Uterus (tissue), 3 donors: ENCODE measurements at regions not wholly inside any gene's neighbourhood (a gene's known extent, or its start where the extent isn't known, plus 50 kb on each side); places are given as distances from the start of the nearest gene placed in this dataset.

Experiments
- DNase-seq, 2 donors: peaks; one replicate each; pipeline ENCODE4 v3.0.0-alpha.2; 2019 to 2020
- H3K27ac ChIP-seq, 2 donors: fragments of 200-600 bp; sonication (generic); 1 replicate in 1 of 2; 2 replicates in 1 of 2; pipeline ENCODE4 v1.5.1; 2016 to 2018
- H3K27me3 ChIP-seq, 2 donors: fragments of 200-600 bp; sonication (generic); one replicate each; pipeline ENCODE4 v1.5.1; 2018 to 2019; ENCODE audit warnings: control low read depth in 1 of 2
- H3K36me3 ChIP-seq, 2 donors: fragments of 200-600 bp; sonication (generic); one replicate each; pipeline ENCODE4 v1.5.1; 2019; ENCODE audit warnings: control low read depth in 1 of 2
- H3K4me1 ChIP-seq, 2 donors: fragments of 200-600 bp; sonication (generic); one replicate each; pipeline ENCODE4 v1.5.1; 2018 to 2019; ENCODE audit warnings: control low read depth in 1 of 2
- H3K4me3 ChIP-seq, 2 donors: fragments of 200-600 bp; sonication (generic); 1 replicate in 1 of 2; 2 replicates in 1 of 2; pipeline ENCODE4 v1.5.1; 2018 to 2019; ENCODE audit warnings: mild to moderate bottlenecking in 1 of 2
- H3K9me3 ChIP-seq, 2 donors: fragments of 200-600 bp; sonication (generic); one replicate each; pipeline ENCODE4 v1.5.1; 2019; ENCODE audit warnings: control low read depth in 1 of 2
- POLR2A ChIP-seq, 2 donors: fragments of 450-650 bp; IDR thresholded peaks; one replicate each; pipeline ENCODE4 v1.6.1; 2016; ENCODE audit warnings: antibody characterized with exemption in 2 of 2, mild to moderate bottlenecking in 1 of 2, moderate library complexity in 1 of 2
- intact Hi-C: fragments of 100-400 bp; cut with DNase I; formaldehyde crosslinking; loops from one replicate; pipeline ENCODE4 v1.15.1; 2023; ENCODE audit warnings: low total_unique reads
- TF ChIP-seq, protein P1 (sequence below), 4 experiments: fragments of 200-600 bp in 2 of 4; fragments of 450-650 bp in 2 of 4; sonication (generic) in 2 of 4; IDR thresholded peaks; one replicate each; pipeline ENCODE4 v1.5.1; 2016 to 2019; ENCODE audit warnings: antibody characterized with exemption in 4 of 4, mild to moderate bottlenecking in 2 of 4, moderate library complexity in 1 of 4
- donor health status: DM: yes; HTN: yes; CAD: no.

DNA sequence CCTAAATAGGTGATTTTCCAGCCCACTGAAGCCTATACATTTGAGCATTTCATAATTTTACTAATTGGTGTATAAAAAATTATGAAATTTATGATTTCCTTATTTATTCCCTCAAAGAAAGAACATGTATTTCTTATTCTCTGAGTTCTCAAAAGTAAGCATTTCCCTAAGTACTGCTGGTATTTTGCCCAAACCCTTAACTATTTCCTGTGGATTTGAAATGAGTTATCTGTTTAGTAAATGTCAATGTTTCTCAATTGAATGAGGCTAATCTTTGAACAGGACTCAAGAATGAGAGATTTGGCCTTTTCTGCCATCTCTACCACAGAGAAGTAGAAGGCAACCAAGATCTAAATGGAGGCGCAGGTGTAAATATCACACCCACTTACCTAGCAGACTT is 751.7 kb downstream of the TLE1 start:
- no peaks in the 10 kb centered on the region for H3K27me3 ChIP-seq
- no peak overlapping the region for H3K4me3 ChIP-seq
- intact Hi-C loops, result no loop called here
- peak overlapping the region; percentile 39 to 40 for H3K27ac ChIP-seq
- H3K9me3 ChIP-seq, result no peaks in the 10 kb centered on the region
- no peak for DNase-seq
- TF ChIP-seq, protein P1, sequence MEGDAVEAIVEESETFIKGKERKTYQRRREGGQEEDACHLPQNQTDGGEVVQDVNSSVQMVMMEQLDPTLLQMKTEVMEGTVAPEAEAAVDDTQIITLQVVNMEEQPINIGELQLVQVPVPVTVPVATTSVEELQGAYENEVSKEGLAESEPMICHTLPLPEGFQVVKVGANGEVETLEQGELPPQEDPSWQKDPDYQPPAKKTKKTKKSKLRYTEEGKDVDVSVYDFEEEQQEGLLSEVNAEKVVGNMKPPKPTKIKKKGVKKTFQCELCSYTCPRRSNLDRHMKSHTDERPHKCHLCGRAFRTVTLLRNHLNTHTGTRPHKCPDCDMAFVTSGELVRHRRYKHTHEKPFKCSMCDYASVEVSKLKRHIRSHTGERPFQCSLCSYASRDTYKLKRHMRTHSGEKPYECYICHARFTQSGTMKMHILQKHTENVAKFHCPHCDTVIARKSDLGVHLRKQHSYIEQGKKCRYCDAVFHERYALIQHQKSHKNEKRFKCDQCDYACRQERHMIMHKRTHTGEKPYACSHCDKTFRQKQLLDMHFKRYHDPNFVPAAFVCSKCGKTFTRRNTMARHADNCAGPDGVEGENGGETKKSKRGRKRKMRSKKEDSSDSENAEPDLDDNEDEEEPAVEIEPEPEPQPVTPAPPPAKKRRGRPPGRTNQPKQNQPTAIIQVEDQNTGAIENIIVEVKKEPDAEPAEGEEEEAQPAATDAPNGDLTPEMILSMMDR (IDR thresholded peaks at IDR 0.05), result no peak
- no peak for TF ChIP-seq POLR2A (IDR thresholded peaks at IDR 0.05)
- peaks cover 0 to 6% of the 10 kb centered on the region in 2 donors for H3K4me1 ChIP-seq
- no peaks in the 10 kb centered on the region for H3K36me3 ChIP-seq

DNA sequence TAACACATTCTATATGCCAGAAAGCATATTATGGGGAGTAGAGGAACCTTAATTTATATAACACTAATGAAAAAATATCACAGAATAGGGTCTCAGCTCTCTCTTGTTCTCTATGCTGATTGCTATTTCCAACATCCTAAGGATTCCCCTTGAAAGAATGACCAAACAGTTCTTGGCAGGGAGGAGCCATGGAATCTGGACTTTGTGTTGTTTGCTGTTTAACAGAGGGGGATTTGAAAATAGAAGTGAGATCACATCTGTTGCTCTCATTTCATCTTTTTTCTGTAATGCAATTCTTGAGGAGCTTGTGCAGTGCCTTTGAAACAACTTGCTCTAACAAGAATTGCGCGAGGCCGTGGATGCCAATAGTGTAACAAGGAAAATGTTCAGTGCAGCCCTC is 755.3 kb downstream of the TLE1 start:
- Histone ChIP-seq H3K9me3 (no peaks in the 10 kb centered on the region), H3K27ac (peak overlapping the region in 1 of 2 donors; percentile 25)
- TF ChIP-seq POLR2A (IDR thresholded peaks at IDR 0.05), result no peak
- TF ChIP-seq, protein P1 (IDR thresholded peaks at IDR 0.05), result no peak

DNA sequence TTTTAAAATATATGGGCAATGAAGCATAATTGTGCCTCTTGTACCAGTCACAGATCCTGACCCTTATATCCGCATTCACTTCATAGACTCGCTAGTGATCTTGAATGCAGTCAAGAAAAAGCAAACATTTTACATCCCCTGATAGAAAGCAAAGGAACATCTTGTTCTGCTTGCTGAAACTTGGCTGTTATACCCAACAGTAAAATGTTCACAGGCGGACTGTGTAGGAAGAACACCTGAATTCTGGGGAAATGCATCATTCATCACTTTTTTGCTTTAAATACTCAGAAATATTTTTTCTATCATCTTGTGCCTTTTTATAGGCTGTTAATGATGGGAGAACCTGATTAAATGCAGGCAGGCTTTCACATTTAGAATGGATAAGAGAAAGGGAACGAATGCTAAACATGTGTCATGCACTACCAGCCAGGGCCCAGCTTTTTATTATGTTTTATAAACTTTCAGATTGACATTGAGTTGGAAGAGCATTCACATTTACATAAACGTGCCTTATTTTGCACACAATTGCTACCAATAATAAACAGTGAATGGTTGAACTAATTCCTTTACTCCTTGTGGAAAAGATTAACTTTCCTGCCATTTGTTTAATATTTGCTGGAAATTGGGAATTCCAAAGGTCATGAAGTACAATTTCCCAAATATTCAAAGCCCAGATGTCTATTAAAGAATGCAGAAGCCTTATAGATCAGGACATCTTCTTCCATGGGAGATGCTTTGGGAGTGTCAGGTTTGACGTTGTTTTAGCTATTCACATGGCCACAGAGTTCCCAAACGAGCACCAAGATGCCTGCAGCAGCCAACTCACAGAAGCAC is 756.2 kb downstream of the TLE1 start:
- Histone ChIP-seq H3K36me3 (no peaks in the 10 kb centered on the region), H3K27me3 (no peaks in the 10 kb centered on the region), H3K4me3 (no peak overlapping the region), H3K9me3 (no peaks in the 10 kb centered on the region), H3K4me1 (peaks cover 0 to 6% of the 10 kb centered on the region in 2 donors), H3K27ac (peak overlapping the region; percentile 55 to 58)
- intact Hi-C loops, result no loop called here
- TF ChIP-seq, protein P1 (IDR thresholded peaks at IDR 0.05), result no peak
- TF ChIP-seq POLR2A (IDR thresholded peaks at IDR 0.05), result no peak
- no peak for DNase-seq

More for the DNA sequence above, 755.3 kb downstream of the TLE1 start:
- no peaks in the 10 kb centered on the region for H3K36me3 ChIP-seq
- intact Hi-C loops, result no loop called here
- H3K4me1 ChIP-seq, result peaks cover 0 to 6% of the 10 kb centered on the region in 2 donors
- H3K27me3 ChIP-seq, result no peaks in the 10 kb centered on the region
- DNase-seq, result no peak
- no peak overlapping the region for H3K4me3 ChIP-seq

DNA sequence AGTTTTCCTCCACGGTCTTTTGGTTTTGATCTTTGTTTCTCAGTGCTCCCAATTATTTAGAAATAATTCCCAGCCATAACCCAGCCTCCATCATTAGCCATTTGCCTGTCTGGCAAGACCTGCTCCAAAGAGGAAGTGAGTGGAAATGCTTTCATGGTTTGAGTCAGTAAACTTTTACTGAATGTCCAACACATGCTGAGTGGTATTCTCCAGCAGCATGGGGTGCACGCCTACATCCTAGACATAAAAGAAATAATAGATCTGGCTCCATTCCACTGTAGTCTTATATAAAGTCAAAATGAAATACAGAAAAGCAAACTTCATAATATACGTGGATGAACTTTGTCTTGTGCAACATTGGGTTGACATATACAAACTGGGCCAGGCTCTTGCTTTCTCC is 757.2 kb downstream of the TLE1 start:
- Histone ChIP-seq H3K9me3 (no peaks in the 10 kb centered on the region), H3K27ac (peak overlapping the region; percentile 55 to 58), H3K4me1 (peaks cover 0 to under 1% of the 10 kb centered on the region in 2 donors), H3K4me3 (no peak overlapping the region), H3K36me3 (no peaks in the 10 kb centered on the region), H3K27me3 (no peaks in the 10 kb centered on the region)
- TF ChIP-seq, protein P1 (IDR thresholded peaks at IDR 0.05), result no peak
- no peak for TF ChIP-seq POLR2A (IDR thresholded peaks at IDR 0.05)
- DNase-seq, result no peak
- intact Hi-C loops, result no loop called here

DNA sequence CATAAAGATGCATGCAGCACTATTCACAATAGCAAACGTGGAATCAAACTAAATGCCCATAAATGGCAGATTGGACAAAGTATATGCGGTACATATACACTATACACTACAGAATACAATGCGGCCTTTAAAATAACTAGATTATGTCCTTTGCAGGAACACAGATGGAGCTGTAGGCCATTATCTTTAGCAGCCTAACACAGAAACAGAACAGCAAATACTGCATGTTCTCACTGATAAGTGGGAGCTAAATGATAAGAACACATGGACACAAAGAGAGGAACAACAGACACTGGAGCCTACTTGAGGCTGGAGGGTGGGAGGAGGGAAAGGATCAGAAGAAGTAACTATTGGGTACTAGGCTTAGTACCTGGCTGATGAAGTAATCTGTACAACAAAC is 758.2 kb downstream of the TLE1 start:
- Histone ChIP-seq H3K9me3 (no peaks in the 10 kb centered on the region), H3K36me3 (no peaks in the 10 kb centered on the region), H3K4me1 (no peaks in the 10 kb centered on the region), H3K4me3 (no peak overlapping the region), H3K27me3 (no peaks in the 10 kb centered on the region), H3K27ac (peak overlapping the region in 1 of 2 donors; percentile 11)
- TF ChIP-seq, protein P1 (IDR thresholded peaks at IDR 0.05), result no peak
- TF ChIP-seq POLR2A (IDR thresholded peaks at IDR 0.05), result no peak
- DNase-seq, result no peak
- intact Hi-C loops, result no loop called here
